Liver (tissue), 8 donors: ENCODE measurements at regions not wholly inside any gene's neighbourhood (a gene's known extent, or its start where the extent isn't known, plus 50 kb on each side); places are given as distances from the start of the nearest gene placed in this dataset.

Source experiments
- DNase-seq: peaks from one replicate; pipeline ENCODE4 v3.0.0-alpha.2; 2017; ENCODE audit warnings: low spot score
- H3K27ac ChIP-seq, 2 donors: one replicate each; pipeline ENCODE4 v1.7.0; 2013; ENCODE audit warnings: inconsistent platforms in 2 of 2, low read length in 2 of 2, control low read depth in 1 of 2, low read depth in 1 of 2, mild to moderate bottlenecking in 1 of 2
- H3K27me3 ChIP-seq, 4 donors: one replicate each; pipeline versions ENCODE4 v1.6.1 to v1.7.0; 2013; ENCODE audit warnings: low read length in 3 of 4, inconsistent platforms in 1 of 4, mild to moderate bottlenecking in 1 of 4, moderate library complexity in 1 of 4; ENCODE audit not compliant: control insufficient read depth in 4 of 4, insufficient read depth in 4 of 4
- H3K36me3 ChIP-seq, 4 donors: one replicate each; pipeline versions ENCODE4 v1.6.1 to v1.7.0; 2013; ENCODE audit warnings: low read length in 3 of 4, mild to moderate bottlenecking in 3 of 4, low read depth in 1 of 4, moderate library complexity in 1 of 4; ENCODE audit not compliant: control insufficient read depth in 4 of 4, insufficient read depth in 3 of 4
- H3K4me1 ChIP-seq, 4 donors: one replicate each; pipeline versions ENCODE4 v1.6.1 to v1.7.0; 2013; ENCODE audit warnings: low read length in 3 of 4, mild to moderate bottlenecking in 3 of 4, moderate library complexity in 1 of 4; ENCODE audit not compliant: control insufficient read depth in 4 of 4, insufficient read depth in 4 of 4
- H3K4me3 ChIP-seq, 3 donors: one replicate each; pipeline versions ENCODE4 v1.6.1 to v1.7.0; 2013; ENCODE audit warnings: low read length in 3 of 3, control low read depth in 1 of 3, low read depth in 1 of 3, mild to moderate bottlenecking in 1 of 3
- H3K9ac ChIP-seq, 2 donors: one replicate each; pipeline ENCODE4 v1.7.0; 2013; ENCODE audit warnings: low read length in 2 of 2, mild to moderate bottlenecking in 2 of 2, moderate library complexity in 2 of 2, control low read depth in 1 of 2, low read depth in 1 of 2
- H3K9me3 ChIP-seq, 4 donors: one replicate each; pipeline versions ENCODE4 v1.6.1 to v1.7.0; 2013; ENCODE audit warnings: low read length in 3 of 4; ENCODE audit not compliant: control insufficient read depth in 4 of 4
- EGR1 ChIP-seq, 2 donors: IDR thresholded peaks; 2 replicates each; pipeline ENCODE4 v1.6.1; 2016 to 2018; ENCODE audit warnings: antibody characterized with exemption in 2 of 2, low read depth in 2 of 2
- FOXA1 ChIP-seq: IDR thresholded peaks from 2 replicates; pipeline ENCODE4 v1.6.1; 2016; ENCODE audit warnings: antibody characterized with exemption
- FOXA2 ChIP-seq: IDR thresholded peaks from 2 replicates; pipeline ENCODE4 v1.6.1; 2016; ENCODE audit warnings: antibody characterized with exemption
- GABPA ChIP-seq, 2 donors: IDR thresholded peaks in 1 of 2; conservative IDR thresholded peaks in 1 of 2; 2 replicates each; pipeline ENCODE4 v1.6.1; 2016; ENCODE audit warnings: antibody characterized with exemption in 2 of 2, mild to moderate bottlenecking in 1 of 2, moderate library complexity in 1 of 2
- HNF4A ChIP-seq, 2 donors: conservative IDR thresholded peaks; 2 replicates each; pipeline ENCODE4 v1.6.1; 2016; ENCODE audit warnings: antibody characterized with exemption in 2 of 2, mild to moderate bottlenecking in 2 of 2
- HNF4G ChIP-seq: IDR thresholded peaks from 2 replicates; pipeline ENCODE4 v1.6.1; 2016; ENCODE audit warnings: antibody characterized with exemption
- JUND ChIP-seq, 2 donors: IDR thresholded peaks; 2 replicates each; pipeline ENCODE4 v1.6.1; 2016; ENCODE audit warnings: antibody characterized with exemption in 2 of 2
- NR2F2 ChIP-seq: IDR thresholded peaks from 2 replicates; pipeline ENCODE4 v1.6.1; 2016; ENCODE audit warnings: antibody characterized with exemption
- RAD21 ChIP-seq, 2 donors: IDR thresholded peaks; 2 replicates each; pipeline ENCODE4 v1.6.1; 2016; ENCODE audit warnings: antibody characterized with exemption in 2 of 2, mild to moderate bottlenecking in 2 of 2
- RXRA ChIP-seq, 2 donors: IDR thresholded peaks; 2 replicates each; pipeline ENCODE4 v1.6.1; 2017 to 2018; ENCODE audit warnings: antibody characterized with exemption in 2 of 2, mild to moderate bottlenecking in 1 of 2
- SP1 ChIP-seq: IDR thresholded peaks from 2 replicates; pipeline ENCODE4 v1.6.1; 2018; ENCODE audit warnings: antibody characterized with exemption, mild to moderate bottlenecking
- TAF1 ChIP-seq: conservative IDR thresholded peaks from 2 replicates; pipeline ENCODE4 v1.6.1; 2016; ENCODE audit warnings: antibody characterized with exemption, mild to moderate bottlenecking
- YY1 ChIP-seq: IDR thresholded peaks from 2 replicates; pipeline ENCODE4 v1.6.1; 2016; ENCODE audit warnings: antibody characterized with exemption, mild to moderate bottlenecking
- WGBS: extraction: QIAGEN DNeasy Blood & Tissue Kit; methylation state at CpG from one replicate; pipeline ENCODE4 v1.1.7; 2013; 5-methylcytosine and 5-hydroxymethylcytosine counted together
- TF ChIP-seq, protein P1 (sequence below): fragments of 150-350 bp; IDR thresholded peaks from 2 replicates; pipeline ENCODE4 v1.5.1; 2017; ENCODE audit warnings: improper control_type of control experiment, low read depth, low read length; ENCODE audit not compliant: missing input control
- TF ChIP-seq, protein P2 (sequence below): IDR thresholded peaks from 2 replicates; pipeline ENCODE4 v1.6.1; 2016; ENCODE audit warnings: antibody characterized with exemption
- TF ChIP-seq, protein P3 (sequence below): IDR thresholded peaks from 2 replicates; pipeline ENCODE4 v1.6.1; 2016; ENCODE audit warnings: antibody characterized with exemption
- TF ChIP-seq, protein P4 (sequence below): IDR thresholded peaks from 2 replicates; pipeline ENCODE4 v1.6.1; 2016; ENCODE audit warnings: antibody characterized with exemption, mild to moderate bottlenecking
- TF ChIP-seq, protein P5 (sequence below): IDR thresholded peaks from 2 replicates; pipeline ENCODE4 v1.6.1; 2016; ENCODE audit warnings: antibody characterized with exemption
- donor health status: healthy.
- donor health status: healthy.
- donor health status: healthy.
- donor health status: healthy.
- donor health status: healthy.

DNA sequence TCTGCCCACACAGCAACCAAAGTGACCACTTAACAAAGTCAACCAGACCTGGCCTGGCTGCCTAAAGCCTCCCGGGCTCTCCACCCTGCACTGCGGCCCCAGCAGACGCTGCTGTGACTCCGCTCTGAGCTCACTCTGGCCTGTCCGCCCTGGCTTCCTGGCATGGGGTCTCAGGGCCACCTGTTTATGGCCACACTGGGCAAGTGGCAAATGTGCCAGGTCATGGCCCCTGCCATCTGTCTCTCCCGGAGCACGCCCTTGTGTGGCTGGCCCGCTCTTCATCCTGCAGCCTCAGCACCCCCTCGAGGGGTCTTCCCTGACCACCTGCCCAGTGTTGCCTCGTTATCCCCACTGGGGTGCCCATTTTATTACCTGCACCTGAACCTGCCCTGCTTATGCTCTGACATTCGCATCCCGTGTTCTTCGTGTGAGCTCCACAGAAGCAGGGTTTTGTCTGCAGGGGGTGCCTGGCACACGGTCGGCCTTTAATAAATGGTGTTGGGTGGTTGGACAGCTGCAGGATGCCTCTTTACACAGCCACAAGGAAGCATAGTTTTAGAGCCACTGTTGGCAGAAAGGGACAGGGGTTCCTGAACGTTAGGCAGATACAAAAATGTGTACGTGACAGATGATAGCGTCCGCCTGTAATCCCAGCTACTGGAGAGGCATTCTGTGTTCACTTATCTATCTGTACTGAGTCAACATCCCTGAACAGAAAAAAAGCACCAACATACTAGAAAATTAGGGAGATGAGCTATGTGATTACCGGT is 785.6 kb downstream of the TBC1D22A start:
- Histone ChIP-seq H3K4me3 (no peak overlapping the region), H3K27ac (no peak overlapping the region), H3K36me3 (no peaks in the 10 kb centered on the region), H3K9ac (no peak overlapping the region), H3K27me3 (peaks cover 0 to 3% (median 1%) of the 10 kb centered on the region in 4 donors), H3K9me3 (peaks cover 2 to 7% (median 3%) of the 10 kb centered on the region in 4 donors), H3K4me1 (no peaks in the 10 kb centered on the region)
- TF ChIP-seq RAD21 (IDR thresholded peaks at IDR 0.05) (no peak), FOXA2 (no peak), JUND (IDR thresholded peaks at IDR 0.05) (no peak)
- TF ChIP-seq, protein P1, sequence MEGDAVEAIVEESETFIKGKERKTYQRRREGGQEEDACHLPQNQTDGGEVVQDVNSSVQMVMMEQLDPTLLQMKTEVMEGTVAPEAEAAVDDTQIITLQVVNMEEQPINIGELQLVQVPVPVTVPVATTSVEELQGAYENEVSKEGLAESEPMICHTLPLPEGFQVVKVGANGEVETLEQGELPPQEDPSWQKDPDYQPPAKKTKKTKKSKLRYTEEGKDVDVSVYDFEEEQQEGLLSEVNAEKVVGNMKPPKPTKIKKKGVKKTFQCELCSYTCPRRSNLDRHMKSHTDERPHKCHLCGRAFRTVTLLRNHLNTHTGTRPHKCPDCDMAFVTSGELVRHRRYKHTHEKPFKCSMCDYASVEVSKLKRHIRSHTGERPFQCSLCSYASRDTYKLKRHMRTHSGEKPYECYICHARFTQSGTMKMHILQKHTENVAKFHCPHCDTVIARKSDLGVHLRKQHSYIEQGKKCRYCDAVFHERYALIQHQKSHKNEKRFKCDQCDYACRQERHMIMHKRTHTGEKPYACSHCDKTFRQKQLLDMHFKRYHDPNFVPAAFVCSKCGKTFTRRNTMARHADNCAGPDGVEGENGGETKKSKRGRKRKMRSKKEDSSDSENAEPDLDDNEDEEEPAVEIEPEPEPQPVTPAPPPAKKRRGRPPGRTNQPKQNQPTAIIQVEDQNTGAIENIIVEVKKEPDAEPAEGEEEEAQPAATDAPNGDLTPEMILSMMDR: no peak
- 77% methylated on average over 20 of the region's 20 CpGs for WGBS
- DNase-seq: peak; percentile 24

DNA sequence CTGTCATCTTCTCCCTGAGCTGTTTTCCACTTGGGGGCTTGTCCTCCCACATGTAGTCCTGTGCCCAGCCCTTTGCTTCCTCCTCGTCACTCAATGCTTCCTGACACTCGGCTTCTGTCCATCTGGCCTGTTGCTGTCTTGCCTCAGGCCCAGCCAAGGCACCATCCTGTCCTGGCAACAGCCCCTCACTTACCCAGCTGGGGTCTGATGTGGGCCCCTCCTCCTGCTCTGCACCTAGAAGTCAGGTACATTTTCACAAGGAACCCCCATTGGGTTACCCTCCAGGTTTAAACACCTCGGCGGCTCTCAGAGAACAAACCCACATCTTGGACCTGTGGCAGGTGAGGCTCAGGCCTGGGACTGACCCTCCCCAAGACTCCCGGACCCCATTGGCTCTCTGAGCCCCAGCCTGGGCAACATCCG is 784.8 kb downstream of the TBC1D22A start:
- Histone ChIP-seq H3K4me1 (no peaks in the 10 kb centered on the region), H3K27ac (no peak overlapping the region), H3K4me3 (no peak overlapping the region), H3K27me3 (peaks cover 0 to 3% (median 0%) of the 10 kb centered on the region in 4 donors), H3K36me3 (no peaks in the 10 kb centered on the region), H3K9ac (no peak overlapping the region), H3K9me3 (peaks cover 2 to 7% (median 3%) of the 10 kb centered on the region in 4 donors)
- TF ChIP-seq GABPA (IDR thresholded peaks at IDR 0.05 in 1 of 2, conservative IDR thresholded peaks at IDR 0.05 in 1 of 2) (no peak), RAD21 (IDR thresholded peaks at IDR 0.05) (no peak), HNF4A (conservative IDR thresholded peaks at IDR 0.05) (no peak), YY1 (no peak), HNF4G (no peak), JUND (IDR thresholded peaks at IDR 0.05) (no peak), TAF1 (no peak), FOXA2 (no peak), SP1 (no peak), NR2F2 (no peak), FOXA1 (no peak), RXRA (IDR thresholded peaks at IDR 0.05) (no peak), EGR1 (IDR thresholded peaks at IDR 0.05; ENCODE audit: low read depth in 2 of 2) (no peak)
- TF ChIP-seq, protein P2, sequence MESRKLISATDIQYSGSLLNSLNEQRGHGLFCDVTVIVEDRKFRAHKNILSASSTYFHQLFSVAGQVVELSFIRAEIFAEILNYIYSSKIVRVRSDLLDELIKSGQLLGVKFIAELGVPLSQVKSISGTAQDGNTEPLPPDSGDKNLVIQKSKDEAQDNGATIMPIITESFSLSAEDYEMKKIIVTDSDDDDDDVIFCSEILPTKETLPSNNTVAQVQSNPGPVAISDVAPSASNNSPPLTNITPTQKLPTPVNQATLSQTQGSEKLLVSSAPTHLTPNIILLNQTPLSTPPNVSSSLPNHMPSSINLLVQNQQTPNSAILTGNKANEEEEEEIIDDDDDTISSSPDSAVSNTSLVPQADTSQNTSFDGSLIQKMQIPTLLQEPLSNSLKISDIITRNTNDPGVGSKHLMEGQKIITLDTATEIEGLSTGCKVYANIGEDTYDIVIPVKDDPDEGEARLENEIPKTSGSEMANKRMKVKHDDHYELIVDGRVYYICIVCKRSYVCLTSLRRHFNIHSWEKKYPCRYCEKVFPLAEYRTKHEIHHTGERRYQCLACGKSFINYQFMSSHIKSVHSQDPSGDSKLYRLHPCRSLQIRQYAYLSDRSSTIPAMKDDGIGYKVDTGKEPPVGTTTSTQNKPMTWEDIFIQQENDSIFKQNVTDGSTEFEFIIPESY: no peak
- TF ChIP-seq, protein P1: no peak
- TF ChIP-seq, protein P3, sequence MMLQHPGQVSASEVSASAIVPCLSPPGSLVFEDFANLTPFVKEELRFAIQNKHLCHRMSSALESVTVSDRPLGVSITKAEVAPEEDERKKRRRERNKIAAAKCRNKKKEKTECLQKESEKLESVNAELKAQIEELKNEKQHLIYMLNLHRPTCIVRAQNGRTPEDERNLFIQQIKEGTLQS: no peak
- TF ChIP-seq, protein P4, sequence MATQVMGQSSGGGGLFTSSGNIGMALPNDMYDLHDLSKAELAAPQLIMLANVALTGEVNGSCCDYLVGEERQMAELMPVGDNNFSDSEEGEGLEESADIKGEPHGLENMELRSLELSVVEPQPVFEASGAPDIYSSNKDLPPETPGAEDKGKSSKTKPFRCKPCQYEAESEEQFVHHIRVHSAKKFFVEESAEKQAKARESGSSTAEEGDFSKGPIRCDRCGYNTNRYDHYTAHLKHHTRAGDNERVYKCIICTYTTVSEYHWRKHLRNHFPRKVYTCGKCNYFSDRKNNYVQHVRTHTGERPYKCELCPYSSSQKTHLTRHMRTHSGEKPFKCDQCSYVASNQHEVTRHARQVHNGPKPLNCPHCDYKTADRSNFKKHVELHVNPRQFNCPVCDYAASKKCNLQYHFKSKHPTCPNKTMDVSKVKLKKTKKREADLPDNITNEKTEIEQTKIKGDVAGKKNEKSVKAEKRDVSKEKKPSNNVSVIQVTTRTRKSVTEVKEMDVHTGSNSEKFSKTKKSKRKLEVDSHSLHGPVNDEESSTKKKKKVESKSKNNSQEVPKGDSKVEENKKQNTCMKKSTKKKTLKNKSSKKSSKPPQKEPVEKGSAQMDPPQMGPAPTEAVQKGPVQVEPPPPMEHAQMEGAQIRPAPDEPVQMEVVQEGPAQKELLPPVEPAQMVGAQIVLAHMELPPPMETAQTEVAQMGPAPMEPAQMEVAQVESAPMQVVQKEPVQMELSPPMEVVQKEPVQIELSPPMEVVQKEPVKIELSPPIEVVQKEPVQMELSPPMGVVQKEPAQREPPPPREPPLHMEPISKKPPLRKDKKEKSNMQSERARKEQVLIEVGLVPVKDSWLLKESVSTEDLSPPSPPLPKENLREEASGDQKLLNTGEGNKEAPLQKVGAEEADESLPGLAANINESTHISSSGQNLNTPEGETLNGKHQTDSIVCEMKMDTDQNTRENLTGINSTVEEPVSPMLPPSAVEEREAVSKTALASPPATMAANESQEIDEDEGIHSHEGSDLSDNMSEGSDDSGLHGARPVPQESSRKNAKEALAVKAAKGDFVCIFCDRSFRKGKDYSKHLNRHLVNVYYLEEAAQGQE: no peak
- TF ChIP-seq, protein P5, sequence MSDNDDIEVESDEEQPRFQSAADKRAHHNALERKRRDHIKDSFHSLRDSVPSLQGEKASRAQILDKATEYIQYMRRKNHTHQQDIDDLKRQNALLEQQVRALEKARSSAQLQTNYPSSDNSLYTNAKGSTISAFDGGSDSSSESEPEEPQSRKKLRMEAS: no peak
- DNase-seq: no peak
- WGBS: 74% methylated on average over 6 of the region's 6 CpGs
